Type B pancreatic cell (in vitro differentiated cells): ENCODE measurements at regions not wholly inside any gene's neighbourhood (a gene's known extent, or its start where the extent isn't known, plus 50 kb on each side); places are given as distances from the start of the nearest gene placed in this dataset.

Experiments
- DNase-seq: peaks from one replicate; pipeline ENCODE4 v3.0.0; 2021; ENCODE audit warnings: mixed read lengths; ENCODE audit not compliant: unreplicated experiment; ENCODE audit errors: extremely low spot score
- H3K27ac Mint-ChIP-seq: 2 replicates; pipeline ENCODE4 v1.8.0; 2021; ENCODE audit warnings: mild to moderate bottlenecking, mixed read lengths
- H3K27me3 Mint-ChIP-seq: 2 replicates; pipeline ENCODE4 v1.8.0; 2021; ENCODE audit warnings: mixed read lengths
- H3K36me3 Mint-ChIP-seq: 2 replicates; pipeline ENCODE4 v1.8.0; 2021; ENCODE audit warnings: mixed read lengths
- H3K4me1 Mint-ChIP-seq: one replicate; pipeline ENCODE4 v1.8.0; 2021; ENCODE audit warnings: mixed read lengths; ENCODE audit not compliant: unreplicated experiment
- H3K4me3 Mint-ChIP-seq: 2 replicates; pipeline ENCODE4 v1.8.0; 2021; ENCODE audit warnings: mild to moderate bottlenecking, mixed read lengths
- H3K9me3 Mint-ChIP-seq: 2 replicates; pipeline ENCODE4 v1.8.0; 2021; ENCODE audit warnings: mixed read lengths
- CTCF ChIP-seq: fragments of 200-600 bp; sonication (generic); conservative IDR thresholded peaks from 2 replicates; pipeline ENCODE4 v1.5.0; 2021; ENCODE audit warnings: antibody characterized with exemption, mild to moderate bottlenecking

- DNase-seq = no peak
- Mint-ChIP-seq H3K27me3 (peaks cover 3% of the 10 kb centered on the region), H3K27ac (no peak overlapping the region), H3K9me3 (peaks cover 4% of the 10 kb centered on the region), H3K4me3 (no peak overlapping the region), H3K4me1 (no peaks in the 10 kb centered on the region), H3K36me3 (no peaks in the 10 kb centered on the region)
- no peak for TF ChIP-seq CTCF
These were observed 808.4 kb downstream of the BCL11A start for GRCh38 chr2:59745085-59745484.

GRCh38 chr2:59744436-59744835 lies 809.0 kb downstream of the BCL11A start:
- Mint-ChIP-seq H3K4me1 (no peaks in the 10 kb centered on the region), H3K9me3 (peaks cover 4% of the 10 kb centered on the region), H3K4me3 (no peak overlapping the region), H3K27me3 (peaks cover 3% of the 10 kb centered on the region), H3K36me3 (no peaks in the 10 kb centered on the region), H3K27ac (no peak overlapping the region)
- DNase-seq = no peak
- no peak for TF ChIP-seq CTCF

- Mint-ChIP-seq H3K9me3 (peaks cover 4% of the 10 kb centered on the region), H3K4me3 (no peak overlapping the region), H3K27ac (no peak overlapping the region), H3K36me3 (no peaks in the 10 kb centered on the region), H3K27me3 (peaks cover 3% of the 10 kb centered on the region), H3K4me1 (no peaks in the 10 kb centered on the region)
- no peak for TF ChIP-seq CTCF
- DNase-seq = no peak
These were observed 811.6 kb downstream of the BCL11A start for GRCh38 chr2:59741840-59742239.

- no peak for DNase-seq
- Mint-ChIP-seq H3K36me3 (no peaks in the 10 kb centered on the region), H3K27ac (no peak overlapping the region), H3K4me1 (peaks cover 12% of the 10 kb centered on the region), H3K27me3 (peaks cover 3% of the 10 kb centered on the region), H3K9me3 (no peaks in the 10 kb centered on the region), H3K4me3 (no peak overlapping the region)
- no peak for TF ChIP-seq CTCF
These were observed 814.3 kb downstream of the BCL11A start for GRCh38 chr2:59739166-59739565.

- DNase-seq = no peak
- peaks cover 3% of the 10 kb centered on the region for H3K27me3 Mint-ChIP-seq
- peaks cover 12% of the 10 kb centered on the region for H3K4me1 Mint-ChIP-seq
- TF ChIP-seq CTCF = no peak
- no peak overlapping the region for H3K4me3 Mint-ChIP-seq
- no peak overlapping the region for H3K27ac Mint-ChIP-seq
- no peaks in the 10 kb centered on the region for H3K36me3 Mint-ChIP-seq
- H3K9me3 Mint-ChIP-seq = no peaks in the 10 kb centered on the region
These were observed 816.2 kb downstream of the BCL11A start for GRCh38 chr2:59737299-59737698.

GRCh38 chr2:59734743-59735142 lies 818.7 kb downstream of the BCL11A start:
- TF ChIP-seq CTCF = no peak
- peaks cover 12% of the 10 kb centered on the region for H3K4me1 Mint-ChIP-seq
- H3K27ac Mint-ChIP-seq = no peak overlapping the region
- no peaks in the 10 kb centered on the region for H3K27me3 Mint-ChIP-seq
- H3K9me3 Mint-ChIP-seq = no peaks in the 10 kb centered on the region
- H3K4me3 Mint-ChIP-seq = no peak overlapping the region
- DNase-seq = no peak
- no peaks in the 10 kb centered on the region for H3K36me3 Mint-ChIP-seq
